ENCODE measurements at regions not wholly inside any gene's neighbourhood (a gene's known extent, or its start where the extent isn't known, plus 50 kb on each side); places are given as distances from the start of the nearest gene placed in this dataset.

DNA sequence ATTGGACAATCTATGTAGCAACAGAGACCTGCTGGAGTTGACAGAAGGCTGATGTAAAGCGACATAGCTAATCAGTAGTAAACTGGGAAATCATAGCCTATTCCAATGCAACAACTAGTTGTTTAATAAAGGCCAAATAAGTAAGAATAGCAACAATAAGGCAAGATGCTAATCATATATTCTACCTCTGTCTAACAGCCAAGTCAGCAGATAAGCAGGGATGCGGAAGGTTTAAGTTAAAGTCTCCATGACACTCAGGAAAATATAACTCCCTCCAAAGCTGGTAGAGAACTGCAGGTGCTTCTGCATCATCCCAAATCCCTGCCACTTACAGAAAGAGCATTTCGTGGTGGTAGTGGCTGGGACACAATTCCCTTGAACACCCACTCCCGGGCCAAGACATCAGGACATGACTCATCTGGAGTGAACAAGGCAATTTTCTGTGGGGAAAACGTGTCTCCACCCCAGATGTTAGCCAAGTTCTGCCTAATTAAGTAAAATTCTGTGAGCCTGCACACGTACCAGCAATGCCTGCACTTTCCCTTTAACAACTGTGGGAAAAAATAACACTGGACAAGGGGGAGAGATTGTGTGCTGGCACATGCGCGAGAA lies 413.6 kb upstream of the ID2 start:
- Mint-ChIP-seq H3K4me1 (ENCODE audit: low read depth) (peaks cover 7% of the 10 kb centered on the region), H3K4me3 (no peak overlapping the region), H3K9me3 (peaks cover 17% of the 10 kb centered on the region), H3K36me3 (ENCODE audit: low read depth) (peaks cover 3% of the 10 kb centered on the region), H3K27me3 (ENCODE audit: low read depth) (peaks cover 23% of the 10 kb centered on the region), H3K27ac (no peak overlapping the region)

DNA sequence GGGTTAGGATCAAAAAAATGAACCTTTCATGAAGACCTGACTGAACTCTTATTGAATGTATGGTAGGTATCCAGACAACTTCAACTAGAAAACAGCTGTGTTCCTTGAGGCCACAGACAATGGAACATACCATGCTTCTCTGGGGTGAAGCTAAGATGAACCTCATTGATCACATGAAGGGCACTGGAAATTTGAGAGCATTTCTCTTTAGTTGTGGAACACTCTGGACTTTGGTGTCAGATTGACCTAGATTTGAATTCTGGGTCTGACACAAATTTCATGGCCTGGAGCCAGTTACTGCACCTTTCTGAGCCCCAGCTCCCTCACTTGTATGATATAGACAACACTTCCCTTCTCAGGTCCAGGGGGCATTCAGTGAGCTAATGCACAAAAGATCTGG lies 411.2 kb upstream of the ID2 start:
- Mint-ChIP-seq H3K27me3 (ENCODE audit: low read depth) (peaks cover 18% of the 10 kb centered on the region), H3K36me3 (ENCODE audit: low read depth) (no peaks in the 10 kb centered on the region), H3K4me3 (no peak overlapping the region), H3K27ac (no peak overlapping the region), H3K9me3 (peaks cover 17% of the 10 kb centered on the region), H3K4me1 (ENCODE audit: low read depth) (peaks cover 10% of the 10 kb centered on the region)

DNA sequence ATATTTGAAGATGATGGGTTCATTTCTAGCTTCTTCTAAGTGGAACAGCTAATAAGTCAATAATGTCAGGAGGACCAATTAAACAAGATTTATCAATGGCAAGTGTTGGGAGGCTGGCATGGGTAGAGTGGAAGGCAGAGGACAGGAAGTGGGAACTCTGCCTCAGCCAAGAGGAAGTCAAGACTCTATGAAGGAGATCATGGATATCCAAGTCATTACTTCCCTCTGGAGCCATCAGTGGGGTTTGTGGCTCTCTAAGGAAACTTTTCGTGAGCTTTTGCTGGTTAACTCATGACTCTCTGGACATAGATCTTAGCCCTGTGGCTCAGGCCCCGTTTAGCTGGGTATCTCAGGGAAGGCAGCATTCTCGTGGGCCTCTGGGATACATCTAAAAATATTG lies 410.4 kb upstream of the ID2 start:
- no peak overlapping the region for H3K4me3 Mint-ChIP-seq
- H3K27ac Mint-ChIP-seq: no peak overlapping the region
- peaks cover 12% of the 10 kb centered on the region for H3K4me1 Mint-ChIP-seq (ENCODE audit: low read depth)
- H3K27me3 Mint-ChIP-seq (ENCODE audit: low read depth): peaks cover 21% of the 10 kb centered on the region
- peaks cover 17% of the 10 kb centered on the region for H3K9me3 Mint-ChIP-seq
- no peaks in the 10 kb centered on the region for H3K36me3 Mint-ChIP-seq (ENCODE audit: low read depth)

DNA sequence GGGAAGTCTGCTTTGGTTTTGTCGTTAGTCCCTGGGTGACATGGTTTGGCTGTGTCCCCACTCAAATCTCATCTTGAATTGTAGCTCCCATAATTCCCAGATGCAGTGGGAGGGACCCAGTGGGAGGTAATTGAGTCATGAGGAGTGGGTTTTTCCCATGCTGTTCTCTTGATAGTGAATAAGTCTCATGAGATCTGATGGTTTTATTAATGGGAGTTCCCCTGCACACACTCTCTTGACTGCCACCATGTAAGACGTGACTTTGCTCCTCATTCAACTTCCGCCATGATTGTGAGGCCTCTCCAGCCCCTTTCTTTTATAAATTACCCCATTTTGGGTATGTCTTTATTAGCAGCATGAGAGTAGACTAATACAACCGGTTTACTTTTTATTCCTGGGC lies 405.8 kb upstream of the ID2 start:
- H3K4me3 Mint-ChIP-seq: no peak overlapping the region
- peaks cover 17% of the 10 kb centered on the region for H3K9me3 Mint-ChIP-seq
- peaks cover 32% of the 10 kb centered on the region for H3K27me3 Mint-ChIP-seq (ENCODE audit: low read depth)
- H3K36me3 Mint-ChIP-seq (ENCODE audit: low read depth): no peaks in the 10 kb centered on the region
- H3K4me1 Mint-ChIP-seq (ENCODE audit: low read depth): peaks cover 18% of the 10 kb centered on the region
- no peak overlapping the region for H3K27ac Mint-ChIP-seq

DNA sequence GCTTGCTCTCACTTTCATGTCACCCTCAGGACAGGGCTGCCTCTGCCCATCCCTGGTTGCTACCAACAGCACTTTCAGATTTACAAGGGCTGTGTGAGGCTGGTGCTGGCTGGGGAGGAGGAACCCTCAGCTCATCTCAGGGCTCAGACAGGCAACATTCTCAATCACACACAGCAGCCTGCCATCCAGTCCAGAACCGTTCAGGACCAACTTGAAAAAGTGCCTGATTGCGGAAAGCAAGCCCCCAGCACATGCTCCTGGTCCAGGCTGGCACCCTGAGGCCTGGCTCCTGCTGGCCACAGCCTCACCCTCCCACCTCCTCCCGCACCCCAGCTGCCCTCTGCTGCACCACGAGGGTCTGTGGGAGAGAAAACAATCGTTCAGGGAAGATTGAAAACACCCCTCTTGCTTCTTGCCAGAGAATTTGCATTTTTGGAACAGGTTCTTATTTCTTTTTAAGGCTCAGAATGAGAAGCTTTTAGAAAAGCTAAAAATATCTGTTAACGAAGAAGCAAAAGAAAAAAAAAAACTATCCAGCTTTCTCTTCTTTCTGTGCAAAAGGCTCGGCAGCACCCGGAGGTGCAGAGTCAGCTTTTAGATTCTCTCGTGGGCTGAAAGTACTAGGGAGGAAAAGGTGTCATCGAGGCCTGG lies 403.8 kb upstream of the ID2 start:
- Mint-ChIP-seq H3K9me3 (no peaks in the 10 kb centered on the region), H3K4me3 (no peak overlapping the region), H3K36me3 (ENCODE audit: low read depth) (no peaks in the 10 kb centered on the region), H3K4me1 (ENCODE audit: low read depth) (peaks cover 18% of the 10 kb centered on the region), H3K27ac (no peak overlapping the region), H3K27me3 (ENCODE audit: low read depth) (peaks cover 26% of the 10 kb centered on the region)

DNA sequence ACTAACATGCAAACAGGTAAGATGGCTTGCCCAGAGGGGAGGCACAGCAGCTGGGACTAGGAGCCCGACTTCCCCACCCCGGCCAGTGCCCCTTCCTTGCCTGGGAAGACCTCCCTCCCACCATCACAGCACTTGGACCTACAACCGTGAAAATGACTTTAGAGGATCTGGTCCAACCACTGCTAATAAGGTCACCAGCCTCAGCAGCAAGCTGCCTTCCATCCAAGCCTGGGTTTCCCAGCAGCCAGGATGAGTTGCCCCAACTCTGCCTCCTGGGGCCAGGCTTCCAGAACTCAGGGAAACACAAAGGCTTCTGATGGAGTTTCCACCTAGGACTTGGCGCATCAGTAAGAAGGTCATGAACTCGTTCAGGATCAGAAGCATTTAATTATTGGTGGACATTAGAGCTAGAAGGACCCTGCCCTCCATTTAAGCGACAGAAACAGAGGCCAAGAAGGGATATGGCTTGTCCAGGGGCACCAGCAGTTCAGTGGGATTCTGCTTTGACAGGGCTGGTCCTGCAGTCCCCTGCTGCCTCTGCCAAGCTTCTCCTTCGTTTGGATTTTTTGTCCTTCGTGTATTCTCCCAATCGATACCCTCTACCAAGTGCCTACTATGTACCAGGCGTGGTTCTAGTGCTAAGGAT lies 403.0 kb upstream of the ID2 start:
- Mint-ChIP-seq H3K4me3 (no peak overlapping the region), H3K27me3 (ENCODE audit: low read depth) (peaks cover 26% of the 10 kb centered on the region), H3K9me3 (no peaks in the 10 kb centered on the region), H3K36me3 (ENCODE audit: low read depth) (no peaks in the 10 kb centered on the region), H3K27ac (no peak overlapping the region), H3K4me1 (ENCODE audit: low read depth) (peaks cover 13% of the 10 kb centered on the region)

DNA sequence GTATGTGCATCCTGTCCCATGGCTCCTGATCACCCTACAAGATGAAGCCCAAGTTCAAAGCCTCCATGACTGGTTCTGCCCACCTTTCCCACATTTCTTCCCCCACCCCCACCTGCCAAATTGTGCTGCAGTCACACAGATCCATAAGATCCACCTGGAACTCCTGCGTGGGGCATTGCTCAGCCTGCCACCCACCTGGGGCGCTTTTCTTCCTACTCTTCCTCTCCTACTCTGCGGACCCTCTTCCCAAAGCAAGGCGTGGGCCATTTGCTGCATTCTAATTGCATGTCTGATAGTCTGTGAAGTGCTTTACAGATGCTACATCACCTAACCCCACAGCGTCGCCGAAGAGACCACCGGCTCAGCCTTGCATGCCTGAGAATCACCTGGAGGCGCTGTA lies 402.4 kb upstream of the ID2 start:
- no peaks in the 10 kb centered on the region for H3K36me3 Mint-ChIP-seq (ENCODE audit: low read depth)
- peaks cover 13% of the 10 kb centered on the region for H3K4me1 Mint-ChIP-seq (ENCODE audit: low read depth)
- no peak overlapping the region for H3K27ac Mint-ChIP-seq
- no peaks in the 10 kb centered on the region for H3K9me3 Mint-ChIP-seq
- H3K4me3 Mint-ChIP-seq: no peak overlapping the region
- peaks cover 23% of the 10 kb centered on the region for H3K27me3 Mint-ChIP-seq (ENCODE audit: low read depth)

DNA sequence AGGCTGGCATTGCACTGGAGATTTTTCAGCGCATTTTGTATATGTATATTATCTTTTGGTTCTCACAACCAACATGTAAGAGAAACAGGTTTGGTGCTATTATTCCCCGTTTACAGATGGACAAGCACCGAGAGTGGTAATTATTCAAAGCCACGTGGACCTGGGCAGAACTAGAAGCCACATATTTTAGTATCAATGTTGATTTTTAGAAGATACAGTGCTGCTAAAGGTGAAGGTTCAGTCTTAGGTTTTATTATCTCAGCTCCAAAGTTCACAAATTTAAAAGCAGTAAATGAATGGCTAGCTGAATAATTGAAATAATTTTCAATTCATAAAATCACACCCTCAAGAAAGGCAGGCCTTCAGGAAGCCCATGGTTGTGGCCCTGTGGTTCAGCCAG lies 400.6 kb upstream of the ID2 start:
- Mint-ChIP-seq H3K4me3 (no peak overlapping the region), H3K27ac (no peak overlapping the region)

DNA sequence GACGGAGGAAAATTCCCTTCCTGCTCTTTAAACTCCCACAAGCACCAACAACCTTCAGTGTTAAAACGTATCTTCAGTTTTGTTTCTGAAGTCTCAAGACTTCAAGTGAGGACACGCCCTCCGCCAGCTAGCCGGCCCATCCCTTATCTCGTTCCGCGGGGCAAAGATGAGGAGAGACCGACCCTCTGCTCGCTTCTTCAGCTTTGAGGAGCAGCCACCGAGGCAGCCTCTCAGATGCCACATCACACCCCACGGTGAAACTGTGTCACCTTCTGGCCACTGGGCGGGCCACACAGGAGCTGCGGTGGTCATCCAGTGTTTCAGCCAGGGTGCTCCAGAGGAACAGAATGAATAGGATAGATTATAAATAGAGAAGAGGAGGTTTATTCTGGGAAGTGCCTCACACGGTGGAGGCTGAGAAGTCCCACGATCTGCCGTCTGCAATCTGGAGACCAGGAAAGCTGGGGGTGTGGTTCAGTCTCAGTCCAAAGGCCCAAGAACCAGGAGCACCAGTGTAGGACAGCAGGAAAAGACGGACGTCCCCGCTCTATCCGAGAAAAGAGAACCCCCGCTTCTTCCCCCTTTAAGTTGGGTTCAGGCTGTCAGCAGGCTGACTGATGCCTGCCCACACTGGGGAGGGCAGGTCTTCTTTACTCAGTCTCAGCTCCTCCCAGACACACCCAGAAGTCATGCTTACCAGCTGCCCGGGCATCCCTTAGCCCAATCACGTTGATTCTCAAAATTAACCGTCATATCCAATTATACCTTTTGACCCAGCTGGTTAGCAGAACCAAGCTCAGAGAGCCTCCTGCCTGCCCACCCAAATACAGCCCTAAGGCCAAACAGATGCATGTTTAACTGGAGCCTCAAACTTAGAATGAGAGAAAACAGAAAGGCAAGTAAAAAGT lies 399.7 kb upstream of the ID2 start:
- H3K27me3 Mint-ChIP-seq (ENCODE audit: low read depth): peaks cover 14% of the 10 kb centered on the region
- H3K4me3 Mint-ChIP-seq: no peak overlapping the region
- H3K9me3 Mint-ChIP-seq: no peaks in the 10 kb centered on the region
- peaks cover 1% of the 10 kb centered on the region for H3K36me3 Mint-ChIP-seq (ENCODE audit: low read depth)
- peaks cover 13% of the 10 kb centered on the region for H3K4me1 Mint-ChIP-seq (ENCODE audit: low read depth)
- H3K27ac Mint-ChIP-seq: no peak overlapping the region

More for the DNA sequence above, 400.6 kb upstream of the ID2 start:
- Mint-ChIP-seq H3K9me3 (no peaks in the 10 kb centered on the region), H3K27me3 (ENCODE audit: low read depth) (peaks cover 18% of the 10 kb centered on the region), H3K36me3 (ENCODE audit: low read depth) (peaks cover under 1% of the 10 kb centered on the region), H3K4me1 (ENCODE audit: low read depth) (peaks cover 15% of the 10 kb centered on the region)

DNA sequence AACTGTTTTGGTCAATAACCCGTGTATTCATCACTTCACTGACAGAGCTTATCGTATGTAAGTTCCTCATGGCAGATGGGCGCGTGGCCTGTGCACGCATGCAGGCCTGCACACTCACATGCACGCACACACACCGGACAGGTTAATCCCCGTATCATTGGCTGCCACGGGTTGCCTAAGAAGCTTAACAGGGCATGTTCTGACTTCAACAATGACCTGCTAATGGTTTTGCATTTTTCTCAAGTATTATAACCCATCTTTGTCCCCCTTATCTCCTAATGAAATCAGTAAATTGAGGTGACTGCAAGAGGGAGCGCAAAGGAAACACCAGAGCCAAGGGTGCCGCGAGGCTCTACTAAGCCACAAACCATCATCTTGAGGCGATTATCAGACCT lies 399.0 kb upstream of the ID2 start:
- Mint-ChIP-seq H3K27ac (no peak overlapping the region), H3K36me3 (ENCODE audit: low read depth) (peaks cover 1% of the 10 kb centered on the region), H3K27me3 (ENCODE audit: low read depth) (peaks cover 18% of the 10 kb centered on the region), H3K9me3 (no peaks in the 10 kb centered on the region), H3K4me3 (no peak overlapping the region), H3K4me1 (ENCODE audit: low read depth) (peaks cover 13% of the 10 kb centered on the region)

DNA sequence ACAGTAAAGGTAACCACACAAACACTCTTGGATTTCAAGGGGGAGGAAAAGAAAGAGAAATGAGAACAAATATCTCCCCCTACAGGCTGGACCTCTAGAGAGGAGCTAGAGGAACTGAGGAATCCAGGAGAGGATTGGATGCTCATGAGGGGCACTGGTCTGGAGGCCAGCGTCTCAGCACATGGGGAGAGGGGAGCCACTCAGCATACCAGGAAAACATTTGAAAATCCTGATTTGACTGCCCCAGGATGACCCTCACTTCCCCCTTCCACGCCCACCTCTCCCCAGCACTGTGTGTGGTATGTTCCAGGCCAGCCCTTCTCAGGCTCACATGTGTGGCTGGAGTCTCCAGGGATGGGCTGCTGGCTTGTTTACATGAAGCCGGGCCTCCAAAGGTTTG lies 396.8 kb upstream of the ID2 start:
- Mint-ChIP-seq H3K4me1 (ENCODE audit: low read depth) (peaks cover 11% of the 10 kb centered on the region), H3K4me3 (no peak overlapping the region), H3K9me3 (peaks cover 11% of the 10 kb centered on the region), H3K36me3 (ENCODE audit: low read depth) (peaks cover 6% of the 10 kb centered on the region), H3K27me3 (ENCODE audit: low read depth) (peaks cover 22% of the 10 kb centered on the region), H3K27ac (no peak overlapping the region)

DNA sequence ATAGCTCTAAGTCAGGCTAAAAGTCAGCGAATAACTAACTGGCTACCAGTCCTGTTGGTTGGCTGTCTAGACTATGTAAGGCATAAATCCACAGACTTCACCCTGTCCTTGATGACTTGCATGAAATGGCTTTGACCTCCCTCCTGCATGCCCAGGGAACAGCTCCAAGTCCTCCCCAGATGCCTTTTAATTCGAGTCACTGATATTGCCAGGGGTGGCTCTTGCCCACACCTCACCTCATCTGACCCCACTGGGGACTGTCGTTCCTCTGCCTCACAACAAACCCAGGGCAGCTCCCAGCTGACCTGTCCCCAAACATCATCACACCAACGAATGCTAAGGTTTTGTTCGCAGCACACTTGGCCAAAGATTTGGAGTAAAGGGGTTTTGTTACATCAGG lies 396.0 kb upstream of the ID2 start:
- H3K27ac Mint-ChIP-seq: no peak overlapping the region
- H3K27me3 Mint-ChIP-seq (ENCODE audit: low read depth): peaks cover 22% of the 10 kb centered on the region
- H3K36me3 Mint-ChIP-seq (ENCODE audit: low read depth): peaks cover 6% of the 10 kb centered on the region

DNA sequence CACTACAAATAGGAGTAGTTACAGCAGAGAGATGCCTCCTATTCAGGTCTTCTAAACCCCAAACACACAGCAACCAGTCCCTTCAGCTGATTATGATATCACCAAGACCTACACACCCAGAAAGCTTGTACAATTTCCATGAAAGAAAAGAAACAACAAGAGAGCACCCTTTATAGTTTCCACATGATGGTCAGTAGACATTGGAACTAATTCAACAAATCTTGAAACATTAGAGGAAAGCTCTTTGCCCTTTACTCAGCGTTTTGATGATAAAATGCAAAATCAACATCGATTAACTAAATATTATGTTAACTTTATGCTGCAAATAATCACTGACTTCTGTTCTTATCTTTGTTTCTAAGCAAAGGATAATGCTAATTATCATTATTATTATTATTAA lies 393.6 kb upstream of the ID2 start:
- Mint-ChIP-seq H3K36me3 (ENCODE audit: low read depth) (peaks cover 14% of the 10 kb centered on the region), H3K4me1 (ENCODE audit: low read depth) (peaks cover 13% of the 10 kb centered on the region), H3K27me3 (ENCODE audit: low read depth) (peaks cover 35% of the 10 kb centered on the region), H3K27ac (no peak overlapping the region), H3K4me3 (no peak overlapping the region), H3K9me3 (peaks cover 11% of the 10 kb centered on the region)

More for the DNA sequence above, 396.0 kb upstream of the ID2 start:
- no peak overlapping the region for H3K4me3 Mint-ChIP-seq
- peaks cover 11% of the 10 kb centered on the region for H3K9me3 Mint-ChIP-seq
- H3K4me1 Mint-ChIP-seq (ENCODE audit: low read depth): peaks cover 11% of the 10 kb centered on the region

DNA sequence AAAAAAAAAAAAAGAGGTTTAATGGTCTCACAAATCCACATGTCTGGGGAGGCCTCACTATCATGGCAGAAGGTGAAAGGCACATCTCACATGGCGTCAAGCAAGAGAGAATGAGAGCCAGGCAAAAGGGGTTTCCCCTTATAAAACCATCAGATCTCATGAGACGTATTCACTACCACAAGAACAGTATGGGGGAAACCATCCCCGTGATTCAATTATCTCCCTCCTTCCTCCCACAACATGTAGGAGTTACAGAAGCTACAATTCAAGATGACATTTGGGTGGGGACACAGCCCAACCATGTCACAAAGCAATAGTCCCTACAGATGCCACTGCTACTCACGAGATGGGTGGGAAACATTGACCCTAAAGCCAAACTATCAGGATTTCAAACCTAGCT lies 392.7 kb upstream of the ID2 start:
- peaks cover 13% of the 10 kb centered on the region for H3K4me1 Mint-ChIP-seq (ENCODE audit: low read depth)
- peaks cover 16% of the 10 kb centered on the region for H3K36me3 Mint-ChIP-seq (ENCODE audit: low read depth)
- peaks cover 42% of the 10 kb centered on the region for H3K27me3 Mint-ChIP-seq (ENCODE audit: low read depth)
- H3K27ac Mint-ChIP-seq: no peak overlapping the region
- H3K9me3 Mint-ChIP-seq: peaks cover 11% of the 10 kb centered on the region
- H3K4me3 Mint-ChIP-seq: no peak overlapping the region
